IMR-90 (cell line): ENCODE measurements at regions not wholly inside any gene's neighbourhood (a gene's known extent, or its start where the extent isn't known, plus 50 kb on each side); places are given as distances from the start of the nearest gene placed in this dataset.

Source experiments
- ATAC-seq: fragments of 200-7000 bp; cut with Tn5 transposase; 2 replicates; pipeline ENCODE4 v1.9.1; 2020; ENCODE audit warnings: low read depth, mild to moderate bottlenecking, moderate library complexity
- BruUV-seq: library from RNA; stranded (reverse); fragments of 400-500 nt; replicated peaks from 2 replicates; lab custom pipeline; 2021; lab: Mats Ljungman, UMichigan
- CTCF ChIA-PET: fragments of 300-600 bp; formaldehyde crosslinking; extraction: SDS; loops from one replicate; lab custom pipeline; 2021; ENCODE audit warnings: antibody characterized with exemption; lab: Yijun Ruan, JAX
- POLR2A ChIA-PET: fragments of 300-600 bp; sonication (Branson Sonifier 250); formaldehyde crosslinking; loops from one replicate; lab custom pipeline; 2022; ENCODE audit warnings: antibody characterized with exemption; ENCODE audit not compliant: unreplicated experiment; lab: Charles Lee
- DNase-seq: peaks from one replicate; pipeline ENCODE4 v3.0.0; 2013
- H2AFZ ChIP-seq: replicated peaks from 2 replicates; pipeline ENCODE3; 2013; ENCODE audit warnings: low read length, mild to moderate bottlenecking; ENCODE audit not compliant: poor library complexity
- H2AK5ac ChIP-seq: 2 replicates; pipeline ENCODE4 v1.6.1; 2013; ENCODE audit warnings: low read depth, low read length, inconsistent platforms
- H2AK9ac ChIP-seq: replicated peaks from 2 replicates; pipeline ENCODE3; 2013; ENCODE audit warnings: mild to moderate bottlenecking, low read depth, low read length, moderate library complexity; ENCODE audit not compliant: poor library complexity
- H2BK120ac ChIP-seq: 2 replicates; pipeline ENCODE4 v1.6.1; 2013; ENCODE audit warnings: low read depth, low read length, inconsistent platforms
- H2BK15ac ChIP-seq: 3 replicates; pipeline ENCODE4 v1.6.1; 2013; ENCODE audit warnings: low read depth, low read length, inconsistent platforms
- H2BK20ac ChIP-seq: 2 replicates; pipeline ENCODE4 v1.6.1; 2013; ENCODE audit warnings: low read depth, mild to moderate bottlenecking, inconsistent platforms, low read length, moderate library complexity
- H2BK5ac ChIP-seq: 2 replicates; pipeline ENCODE4 v1.6.1; 2013; ENCODE audit warnings: mild to moderate bottlenecking, low read depth, low read length, inconsistent platforms; ENCODE audit not compliant: poor library complexity, severe bottlenecking
- H3K14ac ChIP-seq: replicated peaks from 2 replicates; pipeline ENCODE4 v1.6.1; 2013; ENCODE audit warnings: low read depth, low read length, inconsistent platforms
- H3K18ac ChIP-seq: 2 replicates; pipeline ENCODE4 v1.6.1; 2013; ENCODE audit warnings: low read depth, low read length, control low read depth
- H3K23ac ChIP-seq: 2 replicates; pipeline ENCODE4 v1.6.1; 2013; ENCODE audit warnings: low read depth, low read length, inconsistent platforms
- H3K27ac ChIP-seq: 2 replicates; pipeline ENCODE4 v1.5.1; 2013; ENCODE audit warnings: mild to moderate bottlenecking, control low read depth, low read length; ENCODE audit not compliant: insufficient read depth
- H3K27me3 ChIP-seq: 2 replicates; pipeline ENCODE4 v1.6.1; 2013; ENCODE audit warnings: low read length; ENCODE audit not compliant: control insufficient read depth, insufficient read depth
- H3K36me3 ChIP-seq: 2 replicates; pipeline ENCODE4 v1.6.1; 2013; ENCODE audit warnings: low read length, mixed read lengths; ENCODE audit not compliant: control insufficient read depth, insufficient read depth
- H3K4ac ChIP-seq: 2 replicates; pipeline ENCODE4 v1.6.1; 2013; ENCODE audit warnings: low read depth, low read length, inconsistent platforms
- H3K4me1 ChIP-seq: 2 replicates; pipeline ENCODE4 v1.6.1; 2013; ENCODE audit warnings: low read length, mixed read lengths; ENCODE audit not compliant: control insufficient read depth, insufficient read depth
- H3K4me2 ChIP-seq: 2 replicates; pipeline ENCODE4 v1.6.1; 2013; ENCODE audit warnings: low read depth, mild to moderate bottlenecking, control low read depth, low read length, moderate library complexity
- H3K4me3 ChIP-seq: 2 replicates; pipeline ENCODE4 v1.5.1; 2013; ENCODE audit warnings: low read depth, mild to moderate bottlenecking, control low read depth, low read length, moderate library complexity; ENCODE audit not compliant: insufficient read depth
- H3K56ac ChIP-seq: 2 replicates; pipeline ENCODE4 v1.6.1; 2013; ENCODE audit warnings: low read length, inconsistent platforms; ENCODE audit not compliant: insufficient read depth; ENCODE audit errors: extremely low read depth
- H3K79me1 ChIP-seq, 2 experiments: 2 replicates each; pipeline ENCODE4 v1.6.1; 2013; ENCODE audit warnings: low read length in 2 of 2, inconsistent platforms in 1 of 2, low read depth in 1 of 2
- H3K9ac ChIP-seq: 2 replicates; pipeline ENCODE4 v1.6.1; 2013; ENCODE audit warnings: low read depth, low read length, control low read depth
- H3K9me1 ChIP-seq: 2 replicates; pipeline ENCODE4 v1.6.1; 2013; ENCODE audit warnings: low read length, inconsistent platforms; ENCODE audit not compliant: insufficient read depth
- H3K9me3 ChIP-seq: 2 replicates; pipeline ENCODE4 v1.6.1; 2013; ENCODE audit warnings: low read length; ENCODE audit not compliant: control insufficient read depth, insufficient read depth
- H4K20me1 ChIP-seq: 2 replicates; pipeline ENCODE4 v1.6.1; 2013; ENCODE audit warnings: low read length, inconsistent platforms; ENCODE audit not compliant: insufficient read depth
- H4K5ac ChIP-seq: 2 replicates; pipeline ENCODE4 v1.6.1; 2013; ENCODE audit warnings: mild to moderate bottlenecking, low read depth, low read length, control low read depth
- H4K8ac ChIP-seq, 2 experiments: 2 replicates each; pipeline ENCODE4 v1.6.1; 2013; ENCODE audit warnings: low read depth in 2 of 2, low read length in 2 of 2, control low read depth in 1 of 2, inconsistent platforms in 1 of 2
- H4K91ac ChIP-seq: 2 replicates; pipeline ENCODE4 v1.6.1; 2013; ENCODE audit warnings: low read depth, low read length, inconsistent platforms; ENCODE audit not compliant: insufficient read depth
- BHLHE40 ChIP-seq: fragments of 150-350 bp; IDR thresholded peaks from 2 replicates; pipeline ENCODE4 v1.6.1; 2016; ENCODE audit warnings: mild to moderate bottlenecking, low read depth, low read length
- CEBPB ChIP-seq: IDR thresholded peaks from 2 replicates; pipeline ENCODE4 v1.6.1; 2012; ENCODE audit warnings: low read depth, low read length, improper control_type of control experiment
- CTCF ChIP-seq: conservative IDR thresholded peaks from 2 replicates; pipeline ENCODE4 v1.5.1; 2012; ENCODE audit warnings: mild to moderate bottlenecking, low read depth, low read length, improper control_type of control experiment
- FOS ChIP-seq: fragments of 150-350 bp; IDR thresholded peaks from 2 replicates; pipeline ENCODE4 v1.6.1; 2016; ENCODE audit warnings: low read depth, low read length
- MAZ ChIP-seq: IDR thresholded peaks from 2 replicates; pipeline ENCODE4 v1.6.1; 2012; ENCODE audit warnings: low read depth, mild to moderate bottlenecking, low read length, improper control_type of control experiment, moderate library complexity, borderline replicate concordance
- MXI1 ChIP-seq: IDR thresholded peaks from 2 replicates; pipeline ENCODE4 v1.6.1; 2012; ENCODE audit warnings: low read depth, mild to moderate bottlenecking, low read length, moderate library complexity, borderline replicate concordance
- NFE2L2 ChIP-seq: fragments of 150-350 bp; IDR thresholded peaks from 2 replicates; pipeline ENCODE4 v1.6.1; 2016; ENCODE audit warnings: low read depth, mild to moderate bottlenecking, low read length
- POLR2A ChIP-seq: IDR thresholded peaks from 2 replicates; pipeline ENCODE4 v1.6.1; 2012; ENCODE audit warnings: mild to moderate bottlenecking, low read depth, low read length
- RAD21 ChIP-seq: IDR thresholded peaks from 2 replicates; pipeline ENCODE4 v1.6.1; 2012; ENCODE audit warnings: low read length, improper control_type of control experiment
- RCOR1 ChIP-seq: IDR thresholded peaks from 2 replicates; pipeline ENCODE4 v1.6.1; 2012; ENCODE audit warnings: mild to moderate bottlenecking, low read length, improper control_type of control experiment; ENCODE audit not compliant: insufficient replicate concordance
- RFX5 ChIP-seq: IDR thresholded peaks from 2 replicates; pipeline ENCODE4 v1.8.0; 2012; ENCODE audit warnings: low read depth, mild to moderate bottlenecking, low read length, moderate library complexity
- SMC3 ChIP-seq: fragments of 150-350 bp; IDR thresholded peaks from 2 replicates; pipeline ENCODE4 v1.6.1; 2016; ENCODE audit warnings: low read depth, mild to moderate bottlenecking, antibody characterized with exemption, low read length, moderate library complexity
- dilution Hi-C: fragments of 300-500 bp; cut with HindIII; formaldehyde crosslinking; loops from one replicate; pipeline ENCODE4 v1.14.3; 2018; ENCODE audit warnings: low sequenced_read_pairs; ENCODE audit not compliant: unreplicated experiment
- in situ Hi-C: fragments of 300-500 bp; cut with MboI; formaldehyde crosslinking; loops from 3 replicates; pipeline ENCODE4 v1.14.3; 2019; ENCODE audit warnings: low sequenced_read_pairs, inconsistent platforms, mixed read lengths
- intact Hi-C: fragments of 100-400 bp; cut with micrococcal nuclease; formaldehyde crosslinking; loops from 2 replicates; pipeline ENCODE4 v1.10.0; 2022
- TF ChIP-seq, protein P1 (sequence below): fragments of 150-350 bp; IDR thresholded peaks from 2 replicates; pipeline ENCODE4 v1.6.1; 2017; ENCODE audit warnings: mild to moderate bottlenecking, antibody characterized with exemption, low read length, low read depth
- TF ChIP-seq, protein P2 (sequence below): fragments of 150-350 bp; IDR thresholded peaks from 2 replicates; pipeline ENCODE4 v1.6.1; 2016; ENCODE audit warnings: low read depth, mild to moderate bottlenecking, low read length, moderate library complexity, borderline replicate concordance

DNA sequence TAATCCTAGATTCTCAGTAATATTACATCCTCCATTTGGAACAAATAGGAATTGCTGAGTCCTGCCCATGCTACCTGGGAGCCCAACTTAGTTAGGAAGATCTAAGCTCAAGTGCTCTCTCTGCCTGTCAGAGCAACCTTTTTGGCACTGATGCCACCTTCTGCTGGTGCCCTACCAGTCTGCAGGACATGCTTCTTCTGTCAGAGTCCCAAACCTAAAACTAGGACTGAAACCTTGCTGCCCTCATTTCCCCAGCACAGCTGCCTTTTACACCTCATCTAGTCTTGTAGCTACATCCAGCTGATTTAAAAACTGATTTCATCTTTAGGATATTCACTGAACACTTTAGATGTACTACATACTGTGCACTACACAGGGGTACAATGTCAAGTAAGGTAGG is 118.7 kb downstream of the LYPLAL1 start:
- no peak overlapping the region for H3K56ac ChIP-seq
- no peak overlapping the region for H3K9ac ChIP-seq
- H2BK20ac ChIP-seq = no peak overlapping the region
- no peak overlapping the region for H3K4me3 ChIP-seq
- in situ Hi-C loops = no loop called here
- H3K9me1 ChIP-seq = no peaks in the 10 kb centered on the region
- no peak overlapping the region for H2AK5ac ChIP-seq
- no peak overlapping the region for H2BK15ac ChIP-seq
- H2BK120ac ChIP-seq = no peak overlapping the region
- H4K5ac ChIP-seq = no peak overlapping the region
- no peak overlapping the region for H4K8ac ChIP-seq
- ATAC-seq (no peak), DNase-seq (no peak)
- no peak overlapping the region; the same call in 1 of the 2 replicates for H3K18ac ChIP-seq
- no peaks in the 10 kb centered on the region for H3K79me1 ChIP-seq
- H3K4ac ChIP-seq = no peak overlapping the region
- H3K4me1 ChIP-seq = peaks cover 7% of the 10 kb centered on the region
- H2BK5ac ChIP-seq = no peak overlapping the region
- H2AFZ ChIP-seq = no peak overlapping the region
- no peak for TF ChIP-seq SMC3
- TF ChIP-seq RCOR1 = no peak
- TF ChIP-seq RFX5 = no peak
- no peak for TF ChIP-seq NFE2L2
- no peak for TF ChIP-seq POLR2A
- no peak for TF ChIP-seq MAZ
- TF ChIP-seq, protein P1, sequence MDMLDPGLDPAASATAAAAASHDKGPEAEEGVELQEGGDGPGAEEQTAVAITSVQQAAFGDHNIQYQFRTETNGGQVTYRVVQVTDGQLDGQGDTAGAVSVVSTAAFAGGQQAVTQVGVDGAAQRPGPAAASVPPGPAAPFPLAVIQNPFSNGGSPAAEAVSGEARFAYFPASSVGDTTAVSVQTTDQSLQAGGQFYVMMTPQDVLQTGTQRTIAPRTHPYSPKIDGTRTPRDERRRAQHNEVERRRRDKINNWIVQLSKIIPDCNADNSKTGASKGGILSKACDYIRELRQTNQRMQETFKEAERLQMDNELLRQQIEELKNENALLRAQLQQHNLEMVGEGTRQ = no peak
- no peak for TF ChIP-seq RAD21
- no peak for TF ChIP-seq CTCF
- no peak for TF ChIP-seq BHLHE40
- TF ChIP-seq FOS = no peak
- TF ChIP-seq MXI1 = no peak
- TF ChIP-seq, protein P2, sequence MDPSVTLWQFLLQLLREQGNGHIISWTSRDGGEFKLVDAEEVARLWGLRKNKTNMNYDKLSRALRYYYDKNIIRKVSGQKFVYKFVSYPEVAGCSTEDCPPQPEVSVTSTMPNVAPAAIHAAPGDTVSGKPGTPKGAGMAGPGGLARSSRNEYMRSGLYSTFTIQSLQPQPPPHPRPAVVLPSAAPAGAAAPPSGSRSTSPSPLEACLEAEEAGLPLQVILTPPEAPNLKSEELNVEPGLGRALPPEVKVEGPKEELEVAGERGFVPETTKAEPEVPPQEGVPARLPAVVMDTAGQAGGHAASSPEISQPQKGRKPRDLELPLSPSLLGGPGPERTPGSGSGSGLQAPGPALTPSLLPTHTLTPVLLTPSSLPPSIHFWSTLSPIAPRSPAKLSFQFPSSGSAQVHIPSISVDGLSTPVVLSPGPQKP = no peak
- TF ChIP-seq CEBPB = no peak
- H4K91ac ChIP-seq = no peak overlapping the region
- H3K4me2 ChIP-seq = no peak overlapping the region
- no peaks in the 10 kb centered on the region for H3K27me3 ChIP-seq
- H3K23ac ChIP-seq = no peak overlapping the region
- dilution Hi-C loops = no loop called here
- H2AK9ac ChIP-seq = no peak overlapping the region
- no TSS peak for BruUV-seq
- intact Hi-C loops = no loop called here
- H4K20me1 ChIP-seq = no peaks in the 10 kb centered on the region
- CTCF ChIA-PET = interaction anchor here (1.7 kb wide), 1 partner anchor 13 kb away, joined by 3 read pairs; no protein-coding TSS in a partner anchor
- no peaks in the 10 kb centered on the region for H3K36me3 ChIP-seq
- H3K27ac ChIP-seq = no peak overlapping the region
- no peak overlapping the region for H3K14ac ChIP-seq
- no peaks in the 10 kb centered on the region for H3K9me3 ChIP-seq
- POLR2A ChIA-PET = interaction anchor here (0.5 kb wide), 1 partner anchor 149 kb away, joined by 3 read pairs; no protein-coding TSS in a partner anchor
